Activated T-cell treated with anti-CD3 and anti-CD28 coated beads, Interleukin-2, amount 50 U/mL, for 72 hours (primary cell): ENCODE measurements at regions not wholly inside any gene's neighbourhood (a gene's known extent, or its start where the extent isn't known, plus 50 kb on each side); places are given as distances from the start of the nearest gene placed in this dataset.

Experiments used
- ATAC-seq, 2 donors: fragments of 150-1000 bp; cut with Tn5 transposase; replicated peaks in 1 of 2; 2 replicates each; pipeline ENCODE4 v1.10.0; 2021; ENCODE audit warnings: moderate library complexity in 2 of 2, mild to moderate bottlenecking in 1 of 2
- DNase-seq, 2 donors: peaks; one replicate each; pipeline ENCODE4 v3.0.0; 2021 to 2022; ENCODE audit warnings: mixed read lengths in 1 of 2
- H3K27ac Mint-ChIP-seq: one replicate; pipeline ENCODE4 v1.8.0; 2022; ENCODE audit warnings: mild to moderate bottlenecking, moderate library complexity, mixed read lengths
- H3K27me3 Mint-ChIP-seq: one replicate; pipeline ENCODE4 v1.8.0; 2022; ENCODE audit warnings: low read depth, mixed read lengths
- H3K36me3 Mint-ChIP-seq, 2 donors: one replicate each; pipeline ENCODE4 v1.8.0; 2022; ENCODE audit warnings: mixed read lengths in 2 of 2, mild to moderate bottlenecking in 1 of 2; ENCODE audit not compliant: insufficient read depth in 2 of 2
- H3K4me1 Mint-ChIP-seq: one replicate; pipeline ENCODE4 v1.8.0; 2022; ENCODE audit warnings: low read depth, mixed read lengths
- H3K4me3 Mint-ChIP-seq, 2 donors: one replicate each; pipeline ENCODE4 v1.8.0; 2022; ENCODE audit warnings: mild to moderate bottlenecking in 2 of 2, mixed read lengths in 2 of 2, moderate library complexity in 2 of 2
- H3K9me3 Mint-ChIP-seq, 2 donors: one replicate each; pipeline ENCODE4 v1.8.0; 2022; ENCODE audit warnings: mixed read lengths in 2 of 2

DNA sequence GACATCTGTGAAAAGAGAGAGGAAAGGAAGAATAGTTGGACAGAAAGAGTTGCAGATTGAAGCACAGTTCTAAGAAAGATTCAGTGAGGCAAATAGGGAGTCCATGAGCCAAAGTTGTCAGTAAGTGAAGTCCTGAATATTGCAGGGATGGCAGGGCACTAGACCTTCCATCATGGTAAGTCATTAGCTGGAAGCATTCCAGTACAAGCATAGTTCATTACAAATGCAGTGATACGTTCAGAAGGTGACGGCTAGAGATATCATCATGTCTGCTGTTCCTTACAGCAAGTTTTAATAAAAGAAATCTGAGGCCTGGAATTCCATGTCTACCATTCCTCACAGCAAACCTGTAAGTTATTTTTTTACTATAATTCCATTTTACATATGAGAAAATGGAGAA lies 720.1 kb downstream of the GBE1 start:
- Mint-ChIP-seq H3K4me3 (no peak overlapping the region), H3K4me1 (no peaks in the 10 kb centered on the region)
- no peak for ATAC-seq

DNA sequence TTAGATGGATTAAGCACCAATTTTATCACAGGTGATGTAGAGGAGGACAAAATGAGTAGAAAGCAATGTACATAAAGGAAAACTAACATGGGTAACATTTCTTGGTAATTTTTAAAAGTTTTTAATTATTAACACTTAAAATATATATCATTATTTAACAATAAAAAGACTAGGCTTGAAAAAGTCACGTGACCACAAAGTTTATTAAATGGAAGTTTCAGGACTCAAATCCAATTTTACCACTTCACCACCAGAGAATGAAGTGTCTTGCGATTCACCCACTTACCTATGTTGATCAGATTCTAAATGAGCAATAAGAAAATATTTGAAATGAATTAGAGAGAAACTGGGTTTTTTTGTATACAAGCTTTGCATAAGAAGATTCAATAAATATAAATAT lies 721.3 kb downstream of the GBE1 start:
- Mint-ChIP-seq H3K27me3 (no peaks in the 10 kb centered on the region), H3K27ac (no peak overlapping the region), H3K9me3 (peaks cover 4 to 5% of the 10 kb centered on the region in 2 donors), H3K4me3 (no peak overlapping the region), H3K36me3 (no peaks in the 10 kb centered on the region), H3K4me1 (no peaks in the 10 kb centered on the region)
- DNase-seq (no peak), ATAC-seq (no peak)

More for the DNA sequence above, 720.1 kb downstream of the GBE1 start:
- no peak overlapping the region for H3K27ac Mint-ChIP-seq
- no peaks in the 10 kb centered on the region for H3K27me3 Mint-ChIP-seq
- no peaks in the 10 kb centered on the region for H3K36me3 Mint-ChIP-seq
- peaks cover 7% of the 10 kb centered on the region in 2 donors for H3K9me3 Mint-ChIP-seq
- DNase-seq: no peak

DNA sequence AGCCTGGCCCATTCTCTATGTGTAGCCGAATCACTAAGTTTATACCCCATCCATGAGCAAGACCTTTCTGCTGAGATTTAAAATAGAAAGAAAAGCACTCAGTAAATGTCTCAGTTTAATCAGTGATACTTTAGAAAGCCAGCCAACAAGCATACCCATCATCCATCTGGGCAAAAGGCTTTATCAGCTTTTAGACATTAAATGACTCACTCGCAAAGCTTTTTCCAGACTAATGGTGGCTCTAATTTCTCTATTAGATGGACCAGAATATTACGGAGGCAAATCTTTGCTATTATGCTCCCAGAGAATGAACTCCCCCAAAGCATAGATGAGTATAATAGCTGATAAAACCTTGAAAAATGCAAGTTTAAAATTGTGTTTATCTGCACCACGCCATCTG lies 727.8 kb downstream of the GBE1 start:
- Mint-ChIP-seq H3K36me3 (no peaks in the 10 kb centered on the region), H3K4me1 (no peaks in the 10 kb centered on the region), H3K4me3 (no peak overlapping the region), H3K9me3 (peaks cover 4 to 7% of the 10 kb centered on the region in 2 donors), H3K27ac (no peak overlapping the region), H3K27me3 (no peaks in the 10 kb centered on the region)
- ATAC-seq (no peak), DNase-seq (no peak)

DNA sequence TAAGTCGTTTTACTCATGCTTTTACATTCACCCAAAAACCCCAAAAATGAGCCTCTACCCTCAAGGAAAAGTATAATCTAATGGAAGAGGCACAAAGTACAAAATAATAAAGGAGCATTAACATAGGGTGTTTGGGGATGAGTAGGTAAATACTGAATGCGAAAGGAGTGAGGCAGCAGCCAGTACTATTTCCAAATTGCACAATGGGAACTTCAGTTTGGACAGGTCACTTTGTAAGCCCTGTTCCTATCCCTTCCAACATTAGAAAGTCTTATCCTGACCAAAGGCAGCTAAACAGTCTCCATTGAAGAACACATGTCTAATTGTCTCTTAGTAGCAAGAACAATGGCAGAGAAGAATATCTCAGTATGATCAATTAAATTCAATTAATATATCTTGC lies 728.3 kb downstream of the GBE1 start:
- no peak for ATAC-seq
- Mint-ChIP-seq H3K36me3 (no peaks in the 10 kb centered on the region), H3K27me3 (no peaks in the 10 kb centered on the region), H3K27ac (no peak overlapping the region), H3K4me3 (no peak overlapping the region), H3K9me3 (peaks cover 5 to 7% of the 10 kb centered on the region in 2 donors), H3K4me1 (no peaks in the 10 kb centered on the region)
- DNase-seq: no peak

DNA sequence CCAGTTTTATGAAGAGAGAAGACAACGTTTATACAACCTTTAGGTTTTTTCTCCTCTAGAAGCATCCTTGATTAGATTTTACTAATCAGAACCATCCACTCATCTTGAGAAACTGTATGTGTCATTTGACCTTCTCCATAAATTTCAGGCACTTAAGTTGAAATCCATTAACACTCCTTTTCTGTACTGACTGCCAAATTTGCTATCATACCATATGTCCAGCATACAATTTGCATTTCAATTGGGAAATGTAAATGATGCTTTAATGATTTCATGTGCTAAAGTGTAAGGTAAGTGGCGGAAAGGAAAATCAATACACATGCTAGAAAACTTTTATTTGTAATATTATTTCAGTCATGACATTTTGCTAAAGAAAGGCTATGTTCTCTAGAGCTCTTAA lies 731.6 kb downstream of the GBE1 start:
- no peak for DNase-seq
- no peaks in the 10 kb centered on the region for H3K4me1 Mint-ChIP-seq
- H3K36me3 Mint-ChIP-seq: no peaks in the 10 kb centered on the region
- no peak for ATAC-seq
- H3K9me3 Mint-ChIP-seq: peaks cover 8 to 9% of the 10 kb centered on the region in 2 donors
- H3K4me3 Mint-ChIP-seq: no peak overlapping the region
- no peaks in the 10 kb centered on the region for H3K27me3 Mint-ChIP-seq
- H3K27ac Mint-ChIP-seq: no peak overlapping the region

DNA sequence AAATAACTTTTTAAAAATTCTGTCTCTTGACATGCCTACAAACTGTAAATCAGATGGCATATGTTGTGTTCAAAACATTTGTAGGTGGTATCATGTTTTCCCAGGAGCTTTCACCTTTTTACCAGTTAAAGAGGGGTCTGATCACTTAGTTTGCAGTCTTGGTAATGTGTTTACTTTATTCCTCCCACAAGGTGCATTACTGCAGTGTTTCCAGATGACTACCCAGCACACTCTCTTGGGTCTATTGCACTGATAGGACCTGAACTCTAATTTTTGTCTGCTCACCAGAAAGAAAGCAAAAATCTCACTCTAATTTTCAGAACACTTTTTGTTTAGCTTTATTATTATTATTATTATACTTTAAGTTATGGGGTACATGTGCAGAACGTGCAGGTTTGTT lies 734.1 kb downstream of the GBE1 start:
- Mint-ChIP-seq H3K4me3 (no peak overlapping the region), H3K36me3 (no peaks in the 10 kb centered on the region), H3K27me3 (no peaks in the 10 kb centered on the region), H3K9me3 (peaks cover 4 to 7% of the 10 kb centered on the region in 2 donors), H3K4me1 (no peaks in the 10 kb centered on the region), H3K27ac (no peak overlapping the region)
- DNase-seq (no peak), ATAC-seq (no peak)

DNA sequence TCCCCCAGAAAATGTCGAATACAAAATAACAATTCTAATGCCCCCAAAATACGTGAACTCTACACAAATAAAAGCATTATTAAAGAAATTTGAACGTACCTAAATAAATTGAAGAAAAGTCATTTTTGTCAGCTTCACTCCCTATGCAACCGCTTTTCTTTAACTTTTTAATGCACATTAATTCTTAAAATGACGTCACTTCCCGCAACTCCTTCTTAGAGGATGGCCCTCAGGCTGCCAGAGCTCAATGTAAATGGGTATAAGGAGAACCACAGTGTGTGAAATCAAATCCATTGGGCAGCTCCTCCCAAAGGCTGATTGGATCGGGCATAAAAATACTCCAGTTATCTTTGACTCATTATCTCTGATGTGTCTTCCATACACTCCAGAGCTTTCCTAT lies 736.9 kb downstream of the GBE1 start:
- H3K36me3 Mint-ChIP-seq: no peaks in the 10 kb centered on the region
- H3K27me3 Mint-ChIP-seq: no peaks in the 10 kb centered on the region
- H3K4me1 Mint-ChIP-seq: no peaks in the 10 kb centered on the region
- DNase-seq: no peak
- H3K4me3 Mint-ChIP-seq: no peak overlapping the region
- H3K9me3 Mint-ChIP-seq: peaks cover 4 to 9% of the 10 kb centered on the region in 2 donors
- no peak for ATAC-seq
- H3K27ac Mint-ChIP-seq: no peak overlapping the region

DNA sequence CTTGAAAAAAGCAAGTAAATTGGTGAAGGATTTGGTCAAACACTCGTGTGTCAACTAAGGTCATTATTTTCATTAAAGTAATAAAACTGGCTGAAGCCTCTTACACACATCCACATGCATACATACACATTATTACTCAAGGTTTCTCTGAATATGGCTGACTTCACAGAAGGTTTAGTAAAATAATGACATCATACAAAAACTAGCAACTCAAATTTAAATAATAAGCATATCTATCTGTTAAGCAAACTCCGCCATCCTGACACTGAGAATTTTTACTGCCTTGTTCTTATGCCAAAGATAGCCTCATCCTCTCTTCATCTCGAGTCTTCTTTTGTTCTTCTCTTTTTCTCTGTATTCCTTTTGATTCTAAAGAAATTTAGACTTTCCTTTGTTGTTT lies 739.1 kb downstream of the GBE1 start:
- H3K9me3 Mint-ChIP-seq: peaks cover 4 to 8% of the 10 kb centered on the region in 2 donors
- no peaks in the 10 kb centered on the region for H3K36me3 Mint-ChIP-seq
- DNase-seq (no peak), ATAC-seq (no peak)
- H3K27ac Mint-ChIP-seq: no peak overlapping the region
- no peak overlapping the region for H3K4me3 Mint-ChIP-seq
- no peaks in the 10 kb centered on the region for H3K27me3 Mint-ChIP-seq
- no peaks in the 10 kb centered on the region for H3K4me1 Mint-ChIP-seq

DNA sequence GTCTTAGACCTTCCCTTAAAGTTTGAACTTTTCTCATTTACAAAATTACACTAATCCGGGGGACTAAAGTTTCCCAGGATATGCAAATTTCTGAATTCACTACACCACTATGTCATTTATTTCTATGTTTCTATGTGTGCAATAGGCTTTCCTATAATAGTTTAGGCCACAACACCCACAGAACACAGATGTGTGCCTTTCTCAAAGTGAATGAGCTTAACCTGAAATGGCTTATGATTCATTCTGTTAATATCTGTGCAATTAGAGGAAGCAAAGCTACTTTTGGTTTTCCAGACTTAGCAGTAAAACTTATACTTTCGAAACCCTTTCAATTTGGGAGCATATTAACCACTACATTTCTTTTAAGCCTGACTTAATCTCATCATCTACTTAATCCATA lies 748.1 kb downstream of the GBE1 start:
- no peak for DNase-seq
- Mint-ChIP-seq H3K9me3 (peaks cover 5 to 15% of the 10 kb centered on the region in 2 donors), H3K27ac (no peak overlapping the region), H3K36me3 (peaks cover 0 to 4% of the 10 kb centered on the region in 2 donors), H3K4me1 (no peaks in the 10 kb centered on the region), H3K27me3 (no peaks in the 10 kb centered on the region), H3K4me3 (no peak overlapping the region)
- no peak for ATAC-seq

DNA sequence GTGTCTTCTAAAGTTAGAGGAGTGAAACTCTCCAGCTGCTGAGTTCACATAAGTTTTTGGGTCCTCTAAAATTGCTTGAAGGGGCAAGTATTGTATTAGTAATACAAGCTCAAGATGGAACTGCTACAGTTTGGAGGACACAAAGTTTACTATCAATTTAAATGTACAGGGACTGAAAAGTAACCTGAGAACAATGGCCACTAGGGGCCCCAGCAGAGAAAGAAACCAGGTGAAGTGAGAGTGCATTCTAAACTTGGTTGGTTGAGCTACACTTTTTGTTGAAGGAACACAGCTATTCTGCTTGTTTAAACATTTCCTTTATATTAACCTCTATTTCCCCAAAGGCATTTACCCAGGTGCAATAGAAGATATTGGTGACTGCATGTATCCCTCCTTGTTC lies 755.5 kb downstream of the GBE1 start:
- H3K27me3 Mint-ChIP-seq: no peaks in the 10 kb centered on the region
- H3K4me3 Mint-ChIP-seq: no peak overlapping the region
- peaks cover 0 to 2% of the 10 kb centered on the region in 2 donors for H3K36me3 Mint-ChIP-seq
- H3K27ac Mint-ChIP-seq: no peak overlapping the region
- H3K9me3 Mint-ChIP-seq: peaks cover 8% of the 10 kb centered on the region in 2 donors
- ATAC-seq (no peak), DNase-seq (no peak)
- no peaks in the 10 kb centered on the region for H3K4me1 Mint-ChIP-seq

DNA sequence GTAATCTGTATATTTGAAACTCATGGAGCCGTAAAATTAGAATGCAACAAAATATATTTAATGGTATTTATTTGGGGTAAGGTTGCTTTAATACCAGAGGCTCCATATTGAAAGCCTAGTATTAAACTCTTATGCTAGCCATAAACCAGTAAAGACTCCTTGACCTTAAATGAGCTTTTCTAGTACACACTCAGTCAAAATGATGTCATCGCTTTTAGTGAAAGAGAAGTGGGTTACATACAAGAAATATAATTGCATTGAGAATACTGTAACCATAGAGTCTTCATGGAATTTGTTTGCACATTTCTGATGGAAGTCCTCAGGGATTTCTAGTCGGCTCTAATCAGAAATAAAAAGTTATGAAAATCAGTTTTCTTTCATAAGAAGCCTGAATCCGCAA lies 757.6 kb downstream of the GBE1 start:
- Mint-ChIP-seq H3K4me3 (no peak overlapping the region), H3K27ac (no peak overlapping the region), H3K36me3 (no peaks in the 10 kb centered on the region)

DNA sequence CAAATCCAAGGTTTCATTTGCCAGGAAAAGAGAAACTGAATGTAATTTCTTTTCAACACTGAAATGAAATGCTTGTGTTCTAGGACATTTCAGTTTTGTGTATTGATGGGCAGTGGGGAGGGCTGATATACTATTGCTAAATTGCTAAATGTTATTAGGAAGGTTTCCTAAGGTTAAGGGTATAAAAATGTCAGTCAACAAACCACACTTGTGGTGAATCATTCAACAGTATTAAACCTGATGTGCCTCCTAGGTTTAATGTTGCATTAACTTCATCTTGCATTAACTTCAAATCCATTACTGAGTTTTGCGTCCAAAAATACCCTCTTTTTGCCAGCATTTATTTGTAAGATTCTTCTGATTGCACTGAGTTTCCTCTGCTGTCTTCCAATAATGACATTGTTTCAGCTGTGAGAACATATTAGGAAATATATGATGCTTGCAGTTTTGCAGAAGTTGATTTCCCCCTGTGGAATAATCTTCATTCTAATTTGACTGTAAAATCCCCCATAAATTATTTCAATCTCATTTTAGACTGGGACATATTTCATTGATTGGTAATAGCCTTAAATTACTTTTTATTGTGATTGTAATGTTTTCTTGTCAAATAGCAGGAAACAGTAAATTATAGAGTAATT lies 758.3 kb downstream of the GBE1 start:
- no peaks in the 10 kb centered on the region for H3K4me1 Mint-ChIP-seq
- ATAC-seq (no peak), DNase-seq (no peak)
- no peaks in the 10 kb centered on the region for H3K27me3 Mint-ChIP-seq
- H3K36me3 Mint-ChIP-seq: no peaks in the 10 kb centered on the region
- H3K27ac Mint-ChIP-seq: no peak overlapping the region
- H3K4me3 Mint-ChIP-seq: no peak overlapping the region
- H3K9me3 Mint-ChIP-seq: peaks cover 3 to 5% of the 10 kb centered on the region in 2 donors

More for the DNA sequence above, 757.6 kb downstream of the GBE1 start:
- ATAC-seq (no peak), DNase-seq (no peak)
- Mint-ChIP-seq H3K9me3 (peaks cover 3 to 5% of the 10 kb centered on the region in 2 donors), H3K4me1 (no peaks in the 10 kb centered on the region), H3K27me3 (no peaks in the 10 kb centered on the region)

DNA sequence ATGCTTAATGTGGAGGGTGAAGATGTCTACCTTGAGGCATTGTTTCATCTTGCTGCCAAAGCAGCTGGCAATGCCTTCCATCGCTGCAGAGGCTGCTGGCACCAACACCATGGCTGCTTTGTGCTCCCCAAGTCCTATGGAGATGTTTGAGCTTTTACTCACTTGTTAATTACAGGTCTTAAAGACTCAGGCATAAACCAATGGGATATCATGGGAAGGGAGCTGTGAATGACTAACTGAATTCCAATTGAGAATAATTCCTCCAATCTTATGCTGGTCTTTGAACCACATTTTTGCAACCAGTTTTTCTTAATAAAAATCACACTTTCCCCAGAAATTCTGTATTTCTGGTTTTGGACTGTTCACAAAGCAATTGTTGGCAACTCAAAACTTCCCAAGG lies 762.0 kb downstream of the GBE1 start:
- ATAC-seq (no peak), DNase-seq (no peak)
- Mint-ChIP-seq H3K27ac (no peak overlapping the region), H3K4me3 (no peak overlapping the region), H3K4me1 (no peaks in the 10 kb centered on the region), H3K27me3 (no peaks in the 10 kb centered on the region), H3K36me3 (no peaks in the 10 kb centered on the region), H3K9me3 (peaks cover 0 to 6% of the 10 kb centered on the region in 2 donors)

DNA sequence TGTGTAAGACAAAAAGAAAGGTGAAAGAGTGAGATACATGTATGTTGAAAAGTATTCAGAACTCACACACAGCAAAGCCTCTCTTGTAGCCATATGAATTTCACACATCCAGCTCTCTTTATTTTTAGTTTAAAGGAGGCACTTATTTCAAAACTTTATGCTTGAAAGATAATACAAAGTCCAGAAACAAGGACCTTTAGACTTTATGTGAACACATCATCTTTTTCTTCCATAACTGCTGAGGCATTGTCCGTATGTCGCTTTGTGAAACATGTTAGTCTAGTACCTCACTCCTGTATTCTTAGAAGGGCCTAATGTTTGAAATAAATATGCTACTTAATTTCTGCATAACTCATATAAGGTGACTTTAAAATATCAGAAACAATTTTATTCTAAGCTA lies 763.4 kb downstream of the GBE1 start:
- Mint-ChIP-seq H3K4me1 (no peaks in the 10 kb centered on the region), H3K4me3 (no peak overlapping the region), H3K27me3 (no peaks in the 10 kb centered on the region), H3K9me3 (peaks cover 2 to 6% of the 10 kb centered on the region in 2 donors), H3K36me3 (no peaks in the 10 kb centered on the region), H3K27ac (no peak overlapping the region)
- no peak for DNase-seq
- no peak for ATAC-seq
